Sigmoid colon (tissue), 3 donors: ENCODE measurements at regions not wholly inside any gene's neighbourhood (a gene's known extent, or its start where the extent isn't known, plus 50 kb on each side); places are given as distances from the start of the nearest gene placed in this dataset.

Experiments
- POLR2A ChIP-seq, 2 donors: fragments of 450-650 bp; IDR thresholded peaks; one replicate each; pipeline ENCODE4 v1.6.1; 2016; ENCODE audit warnings: antibody characterized with exemption in 2 of 2, mild to moderate bottlenecking in 2 of 2, moderate library complexity in 2 of 2
- TF ChIP-seq, protein P1 (sequence below), 4 experiments: fragments of 450-650 bp in 3 of 4; fragments of 200-600 bp in 1 of 4; IDR thresholded peaks; one replicate each; pipeline ENCODE4 v1.5.1; 2016 to 2019; ENCODE audit warnings: antibody characterized with exemption in 4 of 4, mild to moderate bottlenecking in 3 of 4, moderate library complexity in 2 of 4

DNA sequence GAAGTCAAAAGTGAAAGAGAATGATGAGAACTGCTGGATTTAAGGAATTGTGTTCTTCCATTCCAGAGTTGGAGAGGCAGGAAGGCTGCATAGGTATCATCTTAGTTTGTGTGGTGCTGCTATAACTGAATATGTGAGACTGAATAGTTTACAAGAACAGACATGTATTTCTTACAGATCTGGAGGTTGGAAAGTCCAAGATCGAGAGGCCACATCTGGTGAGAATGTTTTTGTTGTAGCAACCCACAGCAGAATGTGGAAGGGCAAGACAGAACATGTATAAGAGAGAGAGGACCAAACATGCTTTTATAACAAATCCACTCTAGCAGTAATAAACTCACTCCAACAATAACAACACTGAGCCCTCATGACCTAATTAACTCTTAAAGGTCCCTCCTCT lies 408.6 kb downstream of the FAM47B start:
- TF ChIP-seq, protein P1, sequence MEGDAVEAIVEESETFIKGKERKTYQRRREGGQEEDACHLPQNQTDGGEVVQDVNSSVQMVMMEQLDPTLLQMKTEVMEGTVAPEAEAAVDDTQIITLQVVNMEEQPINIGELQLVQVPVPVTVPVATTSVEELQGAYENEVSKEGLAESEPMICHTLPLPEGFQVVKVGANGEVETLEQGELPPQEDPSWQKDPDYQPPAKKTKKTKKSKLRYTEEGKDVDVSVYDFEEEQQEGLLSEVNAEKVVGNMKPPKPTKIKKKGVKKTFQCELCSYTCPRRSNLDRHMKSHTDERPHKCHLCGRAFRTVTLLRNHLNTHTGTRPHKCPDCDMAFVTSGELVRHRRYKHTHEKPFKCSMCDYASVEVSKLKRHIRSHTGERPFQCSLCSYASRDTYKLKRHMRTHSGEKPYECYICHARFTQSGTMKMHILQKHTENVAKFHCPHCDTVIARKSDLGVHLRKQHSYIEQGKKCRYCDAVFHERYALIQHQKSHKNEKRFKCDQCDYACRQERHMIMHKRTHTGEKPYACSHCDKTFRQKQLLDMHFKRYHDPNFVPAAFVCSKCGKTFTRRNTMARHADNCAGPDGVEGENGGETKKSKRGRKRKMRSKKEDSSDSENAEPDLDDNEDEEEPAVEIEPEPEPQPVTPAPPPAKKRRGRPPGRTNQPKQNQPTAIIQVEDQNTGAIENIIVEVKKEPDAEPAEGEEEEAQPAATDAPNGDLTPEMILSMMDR (IDR thresholded peaks at IDR 0.05): no peak
- no peak for TF ChIP-seq POLR2A (IDR thresholded peaks at IDR 0.05)
